HEK293 (cell line): ENCODE measurements at regions not wholly inside any gene's neighbourhood (a gene's known extent, or its start where the extent isn't known, plus 50 kb on each side); places are given as distances from the start of the nearest gene placed in this dataset.

ENCODE experiments used
- CTCF ChIA-PET: fragments of 350-600 bp; formaldehyde crosslinking; extraction: SDS; loops from one replicate; lab custom pipeline; 2021; ENCODE audit warnings: antibody characterized with exemption; lab: Yijun Ruan, JAX
- POLR2A ChIA-PET: fragments of 300-600 bp; formaldehyde crosslinking; extraction: SDS; loops from one replicate; lab custom pipeline; 2020; ENCODE audit warnings: antibody characterized with exemption, inconsistent platforms; lab: Yijun Ruan, JAX
- H3K27ac ChIP-seq: fragments of 200-500 bp; sonication (Bioruptor generic); 2 replicates; pipeline ENCODE4 v1.5.1; 2014; ENCODE audit warnings: low read depth, low read length, control low read depth, inconsistent platforms; ENCODE audit errors: extremely low read depth
- H3K36me3 ChIP-seq, 2 experiments: fragments of 200-500 bp in 1 of 2; sonication (Bioruptor generic) in 1 of 2; 1 replicate in 1 of 2; 2 replicates in 1 of 2; pipeline ENCODE4 v1.5.1; 2014 to 2017; ENCODE audit warnings: inconsistent platforms in 2 of 2, low read length in 2 of 2; ENCODE audit not compliant: control insufficient read depth in 2 of 2, insufficient read depth in 1 of 2
- H3K4me1 ChIP-seq: fragments of 200-500 bp; sonication (Bioruptor generic); 2 replicates; pipeline ENCODE4 v1.5.1; 2014; ENCODE audit warnings: mild to moderate bottlenecking, low read length, inconsistent platforms; ENCODE audit not compliant: control insufficient read depth, insufficient read depth
- H3K4me3 ChIP-seq: 2 replicates; pipeline ENCODE4 v1.5.1; 2011; ENCODE audit warnings: low read depth, mild to moderate bottlenecking, control low read depth, low read length, moderate library complexity
- H3K9me3 ChIP-seq: fragments of 200-500 bp; sonication (Bioruptor generic); 2 replicates; pipeline ENCODE4 v1.5.1; 2014; ENCODE audit warnings: low read depth, low read length, inconsistent platforms; ENCODE audit not compliant: control insufficient read depth, insufficient read depth
- GLIS1 ChIP-seq: fragments of 450-650 bp; formaldehyde crosslinking; IDR thresholded peaks from 2 replicates; pipeline ENCODE4 v1.5.1; 2016; ENCODE audit warnings: missing biosample characterization, missing genetic modification characterization
- HOXC10 ChIP-seq: sonication (generic); formaldehyde crosslinking; IDR thresholded peaks from 2 replicates; pipeline ENCODE4 v1.8.1; 2023; ENCODE audit warnings: mild to moderate bottlenecking, missing genetic modification reagents
- KLF16 ChIP-seq: fragments of 450-650 bp; formaldehyde crosslinking; IDR thresholded peaks from 2 replicates; pipeline ENCODE4 v1.5.1; 2017; ENCODE audit warnings: missing biosample characterization, missing genetic modification characterization
- OVOL3 ChIP-seq: fragments of 450-650 bp; formaldehyde crosslinking; IDR thresholded peaks from 2 replicates; pipeline ENCODE4 v1.5.1; 2016; ENCODE audit warnings: missing biosample characterization, missing genetic modification characterization
- REPIN1 ChIP-seq: fragments of 450-650 bp; formaldehyde crosslinking; IDR thresholded peaks from 2 replicates; pipeline ENCODE4 v1.5.1; 2017; ENCODE audit warnings: missing biosample characterization, missing genetic modification characterization, low read depth
- SP2 ChIP-seq: fragments of 450-650 bp; formaldehyde crosslinking; IDR thresholded peaks from 2 replicates; pipeline ENCODE4 v1.5.1; 2016; ENCODE audit warnings: missing biosample characterization, missing genetic modification characterization
- YY1 ChIP-seq: fragments of 450-650 bp; formaldehyde crosslinking; IDR thresholded peaks from 2 replicates; pipeline ENCODE4 v1.5.1; 2018; ENCODE audit warnings: missing biosample characterization, missing genetic modification characterization
- ZEB2 ChIP-seq: fragments of 450-650 bp; formaldehyde crosslinking; IDR thresholded peaks from 2 replicates; pipeline ENCODE4 v1.5.1; 2016; ENCODE audit warnings: missing biosample characterization, missing genetic modification characterization
- ZFHX2 ChIP-seq: fragments of 450-650 bp; formaldehyde crosslinking; conservative IDR thresholded peaks from 2 replicates; pipeline ENCODE4 v1.5.1; 2016; ENCODE audit warnings: missing biosample characterization, missing genetic modification characterization
- ZNF112 ChIP-seq: fragments of 450-650 bp; formaldehyde crosslinking; IDR thresholded peaks from 2 replicates; pipeline ENCODE4 v1.5.0; 2017; ENCODE audit warnings: missing biosample characterization, missing genetic modification characterization
- ZNF114 ChIP-seq: fragments of 450-650 bp; formaldehyde crosslinking; IDR thresholded peaks from 2 replicates; pipeline ENCODE4 v1.5.0; 2017; ENCODE audit warnings: missing biosample characterization, missing genetic modification characterization
- ZNF138 ChIP-seq: fragments of 450-650 bp; formaldehyde crosslinking; IDR thresholded peaks from 2 replicates; pipeline ENCODE4 v1.5.1; 2016; ENCODE audit warnings: missing biosample characterization, missing genetic modification characterization, borderline replicate concordance
- ZNF174 ChIP-seq: fragments of 450-650 bp; formaldehyde crosslinking; IDR thresholded peaks from 2 replicates; pipeline ENCODE4 v1.5.0; 2017; ENCODE audit warnings: missing biosample characterization, mild to moderate bottlenecking, missing genetic modification characterization
- ZNF2 ChIP-seq: fragments of 450-650 bp; formaldehyde crosslinking; IDR thresholded peaks from 2 replicates; pipeline ENCODE4 v1.5.1; 2016; ENCODE audit warnings: missing biosample characterization, missing genetic modification characterization
- ZNF274 ChIP-seq, 2 experiments: fragments of 200-500 bp in 1 of 2; fragments of 450-650 bp in 1 of 2; sonication (Bioruptor generic) in 1 of 2; formaldehyde crosslinking in 1 of 2; IDR thresholded peaks; 2 replicates each; pipeline versions ENCODE4 v1.5.1 to v1.6.1; 2014 to 2016; ENCODE audit warnings: borderline replicate concordance in 1 of 2, inconsistent platforms in 1 of 2, low read length in 1 of 2, missing biosample characterization in 1 of 2, missing genetic modification characterization in 1 of 2
- ZNF416 ChIP-seq: fragments of 450-650 bp; formaldehyde crosslinking; IDR thresholded peaks from 2 replicates; pipeline ENCODE4 v1.5.1; 2016; ENCODE audit warnings: missing biosample characterization, missing genetic modification characterization
- ZNF571 ChIP-seq: fragments of 450-650 bp; formaldehyde crosslinking; IDR thresholded peaks from 2 replicates; pipeline ENCODE4 v1.5.0; 2017; ENCODE audit warnings: missing biosample characterization, missing genetic modification characterization
- ZNF623 ChIP-seq: fragments of 450-650 bp; formaldehyde crosslinking; IDR thresholded peaks from 2 replicates; pipeline ENCODE4 v1.5.1; 2016; ENCODE audit warnings: missing biosample characterization, missing genetic modification characterization
- ZNF701 ChIP-seq: fragments of 450-650 bp; formaldehyde crosslinking; IDR thresholded peaks from 2 replicates; pipeline ENCODE4 v1.5.1; 2016; ENCODE audit warnings: missing biosample characterization, missing genetic modification characterization
- ZNF768 ChIP-seq: fragments of 450-650 bp; formaldehyde crosslinking; IDR thresholded peaks from 2 replicates; pipeline ENCODE4 v1.5.1; 2018; ENCODE audit warnings: missing biosample characterization, mild to moderate bottlenecking, missing genetic modification characterization
- ZNF792 ChIP-seq: fragments of 450-650 bp; formaldehyde crosslinking; IDR thresholded peaks from 2 replicates; pipeline ENCODE4 v1.5.1; 2016; ENCODE audit warnings: missing biosample characterization, missing genetic modification characterization
- ZSCAN30 ChIP-seq: fragments of 450-650 bp; IDR thresholded peaks from 2 replicates; pipeline ENCODE4 v1.5.1; 2018; ENCODE audit warnings: missing biosample characterization, mild to moderate bottlenecking, missing genetic modification characterization, moderate library complexity
- TF ChIP-seq, protein P1 (sequence below): fragments of 450-650 bp; formaldehyde crosslinking; IDR thresholded peaks from 2 replicates; pipeline ENCODE4 v1.5.1; 2017; ENCODE audit warnings: missing biosample characterization, missing genetic modification characterization
- TF ChIP-seq, protein P2 (sequence below): fragments of 450-650 bp; formaldehyde crosslinking; IDR thresholded peaks from 2 replicates; pipeline ENCODE4 v1.5.0; 2017; ENCODE audit warnings: missing biosample characterization, missing genetic modification characterization, borderline replicate concordance
- TF ChIP-seq, protein P3 (sequence below): fragments of 450-650 bp; formaldehyde crosslinking; IDR thresholded peaks from 2 replicates; pipeline ENCODE4 v1.5.1; 2016; ENCODE audit warnings: missing biosample characterization, missing genetic modification characterization
- TF ChIP-seq, protein P4 (sequence below): fragments of 450-650 bp; formaldehyde crosslinking; IDR thresholded peaks from 2 replicates; pipeline ENCODE4 v1.5.1; 2016; ENCODE audit warnings: missing biosample characterization, missing genetic modification characterization
- TF ChIP-seq, protein P5 (sequence below): fragments of 450-650 bp; formaldehyde crosslinking; IDR thresholded peaks from 2 replicates; pipeline ENCODE4 v1.5.1; 2016; ENCODE audit warnings: missing biosample characterization, missing genetic modification characterization

DNA sequence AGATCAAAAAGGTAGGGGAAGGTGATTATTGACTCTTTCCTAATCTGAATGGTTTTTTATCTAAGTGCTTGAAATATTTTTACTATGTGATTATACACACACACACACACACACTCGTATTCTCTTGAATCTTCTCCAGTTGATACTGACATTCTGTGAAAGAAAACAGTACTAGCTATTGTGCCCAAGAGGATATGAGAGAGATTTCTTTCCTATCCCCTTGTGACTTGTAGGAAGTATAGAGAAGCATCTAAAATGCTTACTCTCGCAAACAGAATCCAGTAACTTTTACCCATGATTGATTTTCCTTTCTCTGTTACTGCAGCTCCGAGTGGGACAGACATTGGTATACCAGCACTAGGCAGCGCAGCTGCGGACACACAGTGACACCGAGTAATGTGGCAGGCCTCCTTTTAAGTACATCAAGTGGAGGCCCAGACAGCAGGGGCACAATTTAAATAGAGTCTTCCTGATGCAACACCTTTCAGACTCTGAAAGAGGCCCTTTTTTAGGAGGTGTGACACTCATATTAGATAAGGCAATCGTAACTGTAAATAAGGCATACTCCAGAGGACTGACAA is 421.0 kb upstream of the CNTN4 start (continued):
- TF ChIP-seq, protein P1, sequence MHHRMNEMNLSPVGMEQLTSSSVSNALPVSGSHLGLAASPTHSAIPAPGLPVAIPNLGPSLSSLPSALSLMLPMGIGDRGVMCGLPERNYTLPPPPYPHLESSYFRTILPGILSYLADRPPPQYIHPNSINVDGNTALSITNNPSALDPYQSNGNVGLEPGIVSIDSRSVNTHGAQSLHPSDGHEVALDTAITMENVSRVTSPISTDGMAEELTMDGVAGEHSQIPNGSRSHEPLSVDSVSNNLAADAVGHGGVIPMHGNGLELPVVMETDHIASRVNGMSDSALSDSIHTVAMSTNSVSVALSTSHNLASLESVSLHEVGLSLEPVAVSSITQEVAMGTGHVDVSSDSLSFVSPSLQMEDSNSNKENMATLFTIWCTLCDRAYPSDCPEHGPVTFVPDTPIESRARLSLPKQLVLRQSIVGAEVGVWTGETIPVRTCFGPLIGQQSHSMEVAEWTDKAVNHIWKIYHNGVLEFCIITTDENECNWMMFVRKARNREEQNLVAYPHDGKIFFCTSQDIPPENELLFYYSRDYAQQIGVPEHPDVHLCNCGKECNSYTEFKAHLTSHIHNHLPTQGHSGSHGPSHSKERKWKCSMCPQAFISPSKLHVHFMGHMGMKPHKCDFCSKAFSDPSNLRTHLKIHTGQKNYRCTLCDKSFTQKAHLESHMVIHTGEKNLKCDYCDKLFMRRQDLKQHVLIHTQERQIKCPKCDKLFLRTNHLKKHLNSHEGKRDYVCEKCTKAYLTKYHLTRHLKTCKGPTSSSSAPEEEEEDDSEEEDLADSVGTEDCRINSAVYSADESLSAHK = no peak
- TF ChIP-seq, protein P2, sequence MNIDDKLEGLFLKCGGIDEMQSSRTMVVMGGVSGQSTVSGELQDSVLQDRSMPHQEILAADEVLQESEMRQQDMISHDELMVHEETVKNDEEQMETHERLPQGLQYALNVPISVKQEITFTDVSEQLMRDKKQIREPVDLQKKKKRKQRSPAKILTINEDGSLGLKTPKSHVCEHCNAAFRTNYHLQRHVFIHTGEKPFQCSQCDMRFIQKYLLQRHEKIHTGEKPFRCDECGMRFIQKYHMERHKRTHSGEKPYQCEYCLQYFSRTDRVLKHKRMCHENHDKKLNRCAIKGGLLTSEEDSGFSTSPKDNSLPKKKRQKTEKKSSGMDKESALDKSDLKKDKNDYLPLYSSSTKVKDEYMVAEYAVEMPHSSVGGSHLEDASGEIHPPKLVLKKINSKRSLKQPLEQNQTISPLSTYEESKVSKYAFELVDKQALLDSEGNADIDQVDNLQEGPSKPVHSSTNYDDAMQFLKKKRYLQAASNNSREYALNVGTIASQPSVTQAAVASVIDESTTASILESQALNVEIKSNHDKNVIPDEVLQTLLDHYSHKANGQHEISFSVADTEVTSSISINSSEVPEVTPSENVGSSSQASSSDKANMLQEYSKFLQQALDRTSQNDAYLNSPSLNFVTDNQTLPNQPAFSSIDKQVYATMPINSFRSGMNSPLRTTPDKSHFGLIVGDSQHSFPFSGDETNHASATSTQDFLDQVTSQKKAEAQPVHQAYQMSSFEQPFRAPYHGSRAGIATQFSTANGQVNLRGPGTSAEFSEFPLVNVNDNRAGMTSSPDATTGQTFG (tag by site-specific recombination) = no peak
- TF ChIP-seq ZNF274 (IDR thresholded peaks at IDR 0.05; ENCODE audit: low read length) (no peak), ZNF274 (tag by site-specific recombination; IDR thresholded peaks at IDR 0.05; ENCODE audit: borderline replicate concordance) (no peak), ZEB2 (tag by site-specific recombination) (no peak)
- TF ChIP-seq, protein P3, sequence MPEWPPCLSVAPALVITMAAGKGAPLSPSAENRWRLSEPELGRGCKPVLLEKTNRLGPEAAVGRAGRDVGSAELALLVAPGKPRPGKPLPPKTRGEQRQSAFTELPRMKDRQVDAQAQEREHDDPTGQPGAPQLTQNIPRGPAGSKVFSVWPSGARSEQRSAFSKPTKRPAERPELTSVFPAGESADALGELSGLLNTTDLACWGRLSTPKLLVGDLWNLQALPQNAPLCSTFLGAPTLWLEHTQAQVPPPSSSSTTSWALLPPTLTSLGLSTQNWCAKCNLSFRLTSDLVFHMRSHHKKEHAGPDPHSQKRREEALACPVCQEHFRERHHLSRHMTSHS (tag by site-specific recombination) = no peak

DNA sequence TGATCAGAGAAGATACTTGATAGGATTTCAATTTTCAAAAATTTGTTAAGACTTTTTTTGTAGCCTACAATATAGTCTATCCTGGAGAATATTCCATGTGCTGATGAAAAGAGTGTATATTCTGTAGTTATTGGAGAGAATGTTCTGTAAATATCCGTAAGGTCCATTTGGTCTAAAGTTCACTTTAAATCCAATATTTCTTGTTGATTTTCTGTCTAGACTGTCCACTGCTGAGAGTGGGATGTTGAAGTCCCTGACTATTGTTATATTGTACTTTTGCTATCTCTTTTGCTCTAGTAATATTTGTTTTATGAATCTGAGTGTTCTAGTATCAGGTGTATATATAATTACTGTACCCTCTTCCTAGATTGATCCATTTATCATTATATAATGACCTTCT is 406.2 kb upstream of the CNTN4 start:
- Histone ChIP-seq H3K4me1 (no peaks in the 10 kb centered on the region), H3K27ac (no peak overlapping the region), H3K4me3 (no peak overlapping the region), H3K9me3 (no peaks in the 10 kb centered on the region), H3K36me3 (no peaks in the 10 kb centered on the region)
- ChIA-PET CTCF (no interaction called here), POLR2A (no interaction called here)
- TF ChIP-seq, protein P4, sequence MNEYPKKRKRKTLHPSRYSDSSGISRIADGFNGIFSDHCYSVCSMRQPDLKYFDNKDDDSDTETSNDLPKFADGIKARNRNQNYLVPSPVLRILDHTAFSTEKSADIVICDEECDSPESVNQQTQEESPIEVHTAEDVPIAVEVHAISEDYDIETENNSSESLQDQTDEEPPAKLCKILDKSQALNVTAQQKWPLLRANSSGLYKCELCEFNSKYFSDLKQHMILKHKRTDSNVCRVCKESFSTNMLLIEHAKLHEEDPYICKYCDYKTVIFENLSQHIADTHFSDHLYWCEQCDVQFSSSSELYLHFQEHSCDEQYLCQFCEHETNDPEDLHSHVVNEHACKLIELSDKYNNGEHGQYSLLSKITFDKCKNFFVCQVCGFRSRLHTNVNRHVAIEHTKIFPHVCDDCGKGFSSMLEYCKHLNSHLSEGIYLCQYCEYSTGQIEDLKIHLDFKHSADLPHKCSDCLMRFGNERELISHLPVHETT = no peak
- TF ChIP-seq OVOL3 (tag by site-specific recombination) (no peak), ZNF138 (tag by site-specific recombination) (no peak)

DNA sequence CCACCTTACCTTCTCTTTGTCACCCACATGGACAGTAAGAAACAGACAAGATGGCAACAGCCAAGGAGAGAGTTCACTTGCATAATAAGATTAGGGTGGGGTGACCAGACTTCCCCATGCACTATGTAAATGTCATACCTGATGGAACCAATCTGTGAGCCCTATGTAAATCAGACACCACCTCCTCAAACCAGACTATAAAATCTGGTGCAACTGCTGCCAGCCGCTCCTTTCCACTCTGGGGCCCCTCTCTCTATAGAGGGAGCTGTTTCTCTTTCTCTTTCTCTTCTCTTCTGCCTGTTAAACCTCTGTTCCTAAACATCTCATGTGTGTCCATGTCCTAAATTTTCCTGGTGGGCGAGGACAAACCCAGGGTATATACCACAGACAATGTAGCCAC is 405.5 kb upstream of the CNTN4 start:
- TF ChIP-seq OVOL3 (tag by site-specific recombination) = no peak
- no peak for TF ChIP-seq ZNF174
- TF ChIP-seq HOXC10 (CRISPR knock-in tag) = no peak
- no peak for TF ChIP-seq KLF16 (tag by site-specific recombination)
- TF ChIP-seq REPIN1 (tag by site-specific recombination) = no peak
- TF ChIP-seq ZNF623 (tag by site-specific recombination) = no peak
- no peak for TF ChIP-seq ZNF416
- no peak for TF ChIP-seq GLIS1 (tag by site-specific recombination)
- no peak for TF ChIP-seq ZNF768
- TF ChIP-seq ZNF701 (tag by site-specific recombination) = no peak
- no peak for TF ChIP-seq ZNF2 (tag by site-specific recombination)
- no peak for TF ChIP-seq YY1 (tag by site-specific recombination)
- TF ChIP-seq SP2 = no peak
- no peak for TF ChIP-seq ZNF112 (tag by site-specific recombination)
- TF ChIP-seq ZNF571 (tag by site-specific recombination) = no peak
- TF ChIP-seq ZNF792 = no peak
- no peak for TF ChIP-seq ZNF114 (tag by site-specific recombination)
- TF ChIP-seq, protein P5, sequence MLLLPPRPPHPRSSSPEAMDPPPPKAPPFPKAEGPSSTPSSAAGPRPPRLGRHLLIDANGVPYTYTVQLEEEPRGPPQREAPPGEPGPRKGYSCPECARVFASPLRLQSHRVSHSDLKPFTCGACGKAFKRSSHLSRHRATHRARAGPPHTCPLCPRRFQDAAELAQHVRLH (tag by site-specific recombination) = no peak
- TF ChIP-seq ZSCAN30 (tag by site-specific recombination) = no peak
- TF ChIP-seq ZFHX2 (tag by site-specific recombination) = no peak
- H3K9me3 ChIP-seq = no peaks in the 10 kb centered on the region
- ChIA-PET POLR2A (no interaction called here), CTCF (interaction anchor here (0.6 kb wide), 1 partner anchor 77 kb away, joined by 3 read pairs; no protein-coding TSS in a partner anchor)
- H3K27ac ChIP-seq = no peak overlapping the region
- no peaks in the 10 kb centered on the region for H3K4me1 ChIP-seq
- no peak overlapping the region for H3K4me3 ChIP-seq
- no peaks in the 10 kb centered on the region for H3K36me3 ChIP-seq
